Activated CD4-positive, alpha-beta T cell treated with anti-CD3 and anti-CD28 coated beads, Interleukin-2, amount 10 ng/mL, durations not matched to agents 24 days and 14 days (primary cell): ENCODE measurements at regions not wholly inside any gene's neighbourhood (a gene's known extent, or its start where the extent isn't known, plus 50 kb on each side); places are given as distances from the start of the nearest gene placed in this dataset.
"Not testable (repeated sequence)": the region's sequence is repeated elsewhere in the genome, so short reads cannot be mapped to it uniquely, and the experiment has no call there.

Experiments
- DNase-seq: peaks from one replicate; pipeline ENCODE4 v3.0.0; 2022
- H3K27ac Mint-ChIP-seq: one replicate; pipeline ENCODE4 v1.8.0; 2022; ENCODE audit warnings: mild to moderate bottlenecking, mixed read lengths
- H3K27me3 Mint-ChIP-seq: one replicate; pipeline ENCODE4 v1.8.0; 2022; ENCODE audit warnings: mixed read lengths
- H3K36me3 Mint-ChIP-seq: one replicate; pipeline ENCODE4 v1.8.0; 2022; ENCODE audit warnings: low read depth, mild to moderate bottlenecking, mixed read lengths
- H3K4me1 Mint-ChIP-seq: one replicate; pipeline ENCODE4 v1.8.0; 2021; ENCODE audit warnings: mixed read lengths
- H3K4me3 Mint-ChIP-seq: one replicate; pipeline ENCODE4 v1.8.0; 2022; ENCODE audit warnings: mild to moderate bottlenecking, moderate library complexity, mixed read lengths
- H3K9me3 Mint-ChIP-seq: one replicate; pipeline ENCODE4 v1.8.0; 2021; ENCODE audit warnings: mixed read lengths
- intact Hi-C: fragments of 100-400 bp; cut with micrococcal nuclease; formaldehyde crosslinking; loops from one replicate; pipeline ENCODE4 v1.15.1; 2023

- H3K27ac Mint-ChIP-seq: peak overlapping the region; percentile 17
- peaks cover 33% of the 10 kb centered on the region for H3K4me1 Mint-ChIP-seq
- peaks cover 20% of the 10 kb centered on the region for H3K36me3 Mint-ChIP-seq
- intact Hi-C loops: no loop called here
- no peaks in the 10 kb centered on the region for H3K27me3 Mint-ChIP-seq
- DNase-seq: no peak
- peaks cover 27% of the 10 kb centered on the region for H3K9me3 Mint-ChIP-seq
- H3K4me3 Mint-ChIP-seq: peak overlapping the region; percentile 28
Measured at GRCh38 chr1:198959676-198960075, 320.8 kb downstream of the PTPRC start.

- H3K36me3 Mint-ChIP-seq: peaks cover 34% of the 10 kb centered on the region
- H3K27ac Mint-ChIP-seq: peak overlapping the region; percentile 51
- H3K27me3 Mint-ChIP-seq, intact Hi-C loops: not testable (repeated sequence)
- peak; percentile 72 for DNase-seq
- H3K4me3 Mint-ChIP-seq: peak overlapping the region; percentile 43
- H3K4me1 Mint-ChIP-seq: peaks cover 42% of the 10 kb centered on the region
- H3K9me3 Mint-ChIP-seq: peaks cover 30% of the 10 kb centered on the region
Measured at GRCh38 chr1:198963796-198964195, 325.0 kb downstream of the PTPRC start.

GRCh38 chr1:198966519-198966918, 327.7 kb downstream of the PTPRC start:
- peaks cover 36% of the 10 kb centered on the region for H3K4me1 Mint-ChIP-seq
- H3K27ac Mint-ChIP-seq: peak overlapping the region; percentile 25
- DNase-seq: peak; percentile 60
- intact Hi-C loops: no loop called here
- H3K9me3 Mint-ChIP-seq: peaks cover 44% of the 10 kb centered on the region
- H3K4me3 Mint-ChIP-seq: peak overlapping the region; percentile 34
- H3K36me3 Mint-ChIP-seq: peaks cover 34% of the 10 kb centered on the region
- H3K27me3 Mint-ChIP-seq: no peaks in the 10 kb centered on the region

- Mint-ChIP-seq H3K4me1 (peaks cover 36% of the 10 kb centered on the region), H3K9me3 (peaks cover 40% of the 10 kb centered on the region), H3K27ac (peak overlapping the region; percentile 59), H3K4me3 (peak overlapping the region; percentile 53), H3K36me3 (peaks cover 28% of the 10 kb centered on the region), H3K27me3 (no peaks in the 10 kb centered on the region)
- intact Hi-C loops: no loop called here
- DNase-seq: no peak
Measured at GRCh38 chr1:198967566-198967965, 328.7 kb downstream of the PTPRC start.

- no peak for DNase-seq
- no peak overlapping the region for H3K4me3 Mint-ChIP-seq
- peaks cover 30% of the 10 kb centered on the region for H3K9me3 Mint-ChIP-seq
- H3K27me3 Mint-ChIP-seq: no peaks in the 10 kb centered on the region
- intact Hi-C loops: no loop called here
- H3K27ac Mint-ChIP-seq: no peak overlapping the region
- peaks cover 19% of the 10 kb centered on the region for H3K36me3 Mint-ChIP-seq
- H3K4me1 Mint-ChIP-seq: peaks cover 29% of the 10 kb centered on the region
Measured at GRCh38 chr1:198968866-198969265, 330.0 kb downstream of the PTPRC start.

- H3K4me3 Mint-ChIP-seq: no peak overlapping the region
Measured at GRCh38 chr1:198969981-198970380, 331.1 kb downstream of the PTPRC start.

GRCh38 chr1:198970916-198971315, 332.1 kb downstream of the PTPRC start:
- no peak for DNase-seq
- peaks cover 13% of the 10 kb centered on the region for H3K36me3 Mint-ChIP-seq
- H3K4me3 Mint-ChIP-seq: no peak overlapping the region
- no peak overlapping the region for H3K27ac Mint-ChIP-seq
- intact Hi-C loops: no loop called here
- H3K4me1 Mint-ChIP-seq: peaks cover 25% of the 10 kb centered on the region
- H3K9me3 Mint-ChIP-seq: peaks cover 26% of the 10 kb centered on the region
- H3K27me3 Mint-ChIP-seq: no peaks in the 10 kb centered on the region

More at GRCh38 chr1:198969981-198970380, 331.1 kb downstream of the PTPRC start:
- Mint-ChIP-seq H3K36me3 (peaks cover 19% of the 10 kb centered on the region), H3K4me1 (peaks cover 22% of the 10 kb centered on the region), H3K27ac (no peak overlapping the region), H3K27me3 (no peaks in the 10 kb centered on the region), H3K9me3 (peaks cover 29% of the 10 kb centered on the region)
- intact Hi-C loops: no loop called here
- no peak for DNase-seq

- H3K27ac Mint-ChIP-seq: no peak overlapping the region
- peaks cover 5% of the 10 kb centered on the region for H3K9me3 Mint-ChIP-seq
- intact Hi-C loops: no loop called here
- DNase-seq: no peak
- H3K4me3 Mint-ChIP-seq: no peak overlapping the region
- peaks cover 5% of the 10 kb centered on the region for H3K36me3 Mint-ChIP-seq
- no peaks in the 10 kb centered on the region for H3K27me3 Mint-ChIP-seq
- H3K4me1 Mint-ChIP-seq: peaks cover 14% of the 10 kb centered on the region
Measured at GRCh38 chr1:198977909-198978308, 339.1 kb downstream of the PTPRC start.

- DNase-seq: no peak
- Mint-ChIP-seq H3K27me3 (no peaks in the 10 kb centered on the region), H3K4me1 (peaks cover 18% of the 10 kb centered on the region), H3K4me3 (no peak overlapping the region), H3K27ac (no peak overlapping the region), H3K9me3 (peaks cover 5% of the 10 kb centered on the region), H3K36me3 (peaks cover 5% of the 10 kb centered on the region)
- intact Hi-C loops: no loop called here
Measured at GRCh38 chr1:198978523-198978922, 339.7 kb downstream of the PTPRC start.

- Mint-ChIP-seq H3K27me3 (no peaks in the 10 kb centered on the region), H3K36me3 (no peaks in the 10 kb centered on the region), H3K4me3 (no peak overlapping the region), H3K4me1 (peaks cover 6% of the 10 kb centered on the region), H3K9me3 (peaks cover 13% of the 10 kb centered on the region), H3K27ac (no peak overlapping the region)
- intact Hi-C loops: no loop called here
- no peak for DNase-seq
Measured at GRCh38 chr1:198986036-198986435, 347.2 kb downstream of the PTPRC start.

- DNase-seq: no peak
- Mint-ChIP-seq H3K36me3 (no peaks in the 10 kb centered on the region), H3K9me3 (peaks cover 13% of the 10 kb centered on the region), H3K27me3 (no peaks in the 10 kb centered on the region), H3K4me1 (peaks cover 6% of the 10 kb centered on the region), H3K4me3 (no peak overlapping the region), H3K27ac (no peak overlapping the region)
- intact Hi-C loops: no loop called here
Measured at GRCh38 chr1:198986442-198986841, 347.6 kb downstream of the PTPRC start.

- no peak overlapping the region for H3K27ac Mint-ChIP-seq
Measured at GRCh38 chr1:199002661-199003060, 363.8 kb downstream of the PTPRC start.

GRCh38 chr1:199007423-199007822, 368.6 kb downstream of the PTPRC start:
- H3K27ac Mint-ChIP-seq: no peak overlapping the region
- intact Hi-C loops: no loop called here

More at GRCh38 chr1:199002661-199003060, 363.8 kb downstream of the PTPRC start:
- H3K27me3 Mint-ChIP-seq: peaks cover 10% of the 10 kb centered on the region
- DNase-seq: no peak
- H3K4me1 Mint-ChIP-seq: peaks cover 6% of the 10 kb centered on the region
- H3K36me3 Mint-ChIP-seq: peaks cover 8% of the 10 kb centered on the region
- peaks cover 14% of the 10 kb centered on the region for H3K9me3 Mint-ChIP-seq
- H3K4me3 Mint-ChIP-seq: no peak overlapping the region
- intact Hi-C loops: no loop called here

GRCh38 chr1:199009447-199009846, 370.6 kb downstream of the PTPRC start:
- Mint-ChIP-seq H3K4me3 (peak overlapping the region; percentile 50), H3K27ac (peak overlapping the region; percentile 62), H3K36me3 (peaks cover 11% of the 10 kb centered on the region), H3K4me1 (peaks cover 43% of the 10 kb centered on the region), H3K9me3 (peaks cover 18% of the 10 kb centered on the region), H3K27me3 (peaks cover 2% of the 10 kb centered on the region)
- peak; percentile 71 for DNase-seq
- intact Hi-C loops: loop anchor here (1.0 to 2.0 kb wide), 3 partner anchors 21 to 164 kb away; no protein-coding TSS in a partner anchor

More at GRCh38 chr1:199007423-199007822, 368.6 kb downstream of the PTPRC start:
- peaks cover 14% of the 10 kb centered on the region for H3K9me3 Mint-ChIP-seq
- peaks cover 9% of the 10 kb centered on the region for H3K27me3 Mint-ChIP-seq
- H3K4me3 Mint-ChIP-seq: no peak overlapping the region
- peaks cover 37% of the 10 kb centered on the region for H3K4me1 Mint-ChIP-seq
- peaks cover 11% of the 10 kb centered on the region for H3K36me3 Mint-ChIP-seq
- DNase-seq: no peak

GRCh38 chr1:199010492-199010891, 371.7 kb downstream of the PTPRC start:
- peak overlapping the region; percentile 60 for H3K4me3 Mint-ChIP-seq
- intact Hi-C loops: loop anchor here (1.0 kb wide), 1 partner anchor 73 kb away; no protein-coding TSS in a partner anchor
- no peak for DNase-seq

More at GRCh38 chr1:199010492-199010891, 371.7 kb downstream of the PTPRC start:
- H3K4me1 Mint-ChIP-seq: peaks cover 52% of the 10 kb centered on the region
- peaks cover 7% of the 10 kb centered on the region for H3K36me3 Mint-ChIP-seq
- peaks cover 22% of the 10 kb centered on the region for H3K9me3 Mint-ChIP-seq
- no peak overlapping the region for H3K27ac Mint-ChIP-seq
- peaks cover 2% of the 10 kb centered on the region for H3K27me3 Mint-ChIP-seq
